ENCODE measurements at regions not wholly inside any gene's neighbourhood (a gene's known extent, or its start where the extent isn't known, plus 50 kb on each side); places are given as distances from the start of the nearest gene placed in this dataset.

DNA sequence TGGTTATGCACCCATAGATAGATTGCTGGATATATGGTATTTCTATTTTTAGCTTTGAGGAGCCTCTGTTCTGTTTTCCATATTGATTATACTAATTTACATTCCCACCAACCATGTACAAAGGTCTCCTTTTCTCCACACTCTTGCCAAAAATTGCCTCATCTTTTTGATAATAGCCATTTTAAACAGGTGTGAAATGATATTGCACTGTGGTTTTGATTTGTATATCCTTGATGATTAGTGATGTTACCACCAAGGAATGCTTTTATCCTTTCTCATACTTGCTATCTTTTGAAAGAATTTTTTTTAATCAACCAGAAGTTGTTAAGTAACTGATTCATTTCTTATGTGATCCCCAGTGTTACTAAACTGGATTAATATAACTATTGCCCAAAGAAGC, 60.0 kb downstream of the BBS10 start:
- dilution Hi-C loops (cut with MboI; ENCODE audit: extremely low pct_ligation_motif_present, low sequenced_read_pairs): no loop called here
- no peak for FAIRE-seq
- no peak for TF ChIP-seq EZH2 (IDR thresholded peaks at IDR 0.05; ENCODE audit: low read length)
- TF ChIP-seq, protein P1, sequence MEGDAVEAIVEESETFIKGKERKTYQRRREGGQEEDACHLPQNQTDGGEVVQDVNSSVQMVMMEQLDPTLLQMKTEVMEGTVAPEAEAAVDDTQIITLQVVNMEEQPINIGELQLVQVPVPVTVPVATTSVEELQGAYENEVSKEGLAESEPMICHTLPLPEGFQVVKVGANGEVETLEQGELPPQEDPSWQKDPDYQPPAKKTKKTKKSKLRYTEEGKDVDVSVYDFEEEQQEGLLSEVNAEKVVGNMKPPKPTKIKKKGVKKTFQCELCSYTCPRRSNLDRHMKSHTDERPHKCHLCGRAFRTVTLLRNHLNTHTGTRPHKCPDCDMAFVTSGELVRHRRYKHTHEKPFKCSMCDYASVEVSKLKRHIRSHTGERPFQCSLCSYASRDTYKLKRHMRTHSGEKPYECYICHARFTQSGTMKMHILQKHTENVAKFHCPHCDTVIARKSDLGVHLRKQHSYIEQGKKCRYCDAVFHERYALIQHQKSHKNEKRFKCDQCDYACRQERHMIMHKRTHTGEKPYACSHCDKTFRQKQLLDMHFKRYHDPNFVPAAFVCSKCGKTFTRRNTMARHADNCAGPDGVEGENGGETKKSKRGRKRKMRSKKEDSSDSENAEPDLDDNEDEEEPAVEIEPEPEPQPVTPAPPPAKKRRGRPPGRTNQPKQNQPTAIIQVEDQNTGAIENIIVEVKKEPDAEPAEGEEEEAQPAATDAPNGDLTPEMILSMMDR (optimal IDR thresholded peaks at IDR 0.05 in 1 of 3, IDR thresholded peaks at IDR 0.05 in 1 of 3, conservative IDR thresholded peaks at IDR 0.05 in 1 of 3; ENCODE audit: extremely low read depth in 1 of 3, insufficient read depth in 2 of 3, low read length in 3 of 3): no peak

DNA sequence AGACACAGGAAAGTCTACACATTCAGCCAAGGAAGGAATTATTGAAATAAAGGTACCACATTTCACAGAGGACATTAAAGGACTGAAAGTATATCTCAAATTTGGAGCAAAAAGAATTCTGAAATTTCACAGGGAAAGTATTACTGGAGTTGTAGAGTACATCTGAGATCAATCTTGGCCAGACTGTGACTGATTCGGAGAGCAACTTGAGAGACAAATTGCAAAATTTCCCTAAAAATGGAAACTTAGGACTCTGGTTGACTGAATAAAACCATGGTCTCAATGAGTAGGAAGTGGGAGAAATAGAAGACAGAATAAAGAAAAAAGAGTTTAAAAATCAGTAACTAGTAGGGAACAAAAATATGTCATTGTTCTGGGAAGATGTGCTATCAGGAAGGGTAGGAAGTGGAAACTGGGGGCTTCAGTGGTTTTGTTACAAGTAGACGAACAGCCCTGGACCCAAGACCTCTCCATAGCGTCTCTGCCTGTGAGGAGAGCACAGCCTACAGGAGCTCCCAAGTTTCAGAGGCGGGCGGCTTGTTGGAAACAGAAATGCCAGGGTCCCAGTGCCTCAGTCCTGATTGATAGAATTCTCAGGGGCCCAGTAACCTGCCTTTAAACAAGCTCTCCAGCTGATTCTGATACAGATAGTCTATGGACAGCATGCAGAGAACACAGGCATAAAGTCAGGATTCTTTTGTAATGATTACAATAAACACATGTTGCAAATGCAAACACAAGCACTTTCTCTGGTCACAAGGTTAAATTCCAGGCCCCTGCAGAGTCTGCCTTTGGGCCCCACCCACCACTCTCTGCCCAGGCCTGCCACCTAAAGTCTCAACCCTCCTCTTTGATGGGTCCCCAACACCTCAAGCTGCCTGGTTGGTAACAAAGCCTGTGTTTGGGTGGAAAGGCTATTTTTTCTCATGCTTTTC, 63.1 kb downstream of the BBS10 start:
- peak; percentile 34 for FAIRE-seq
- DNase-seq (ENCODE audit: low read depth, low spot score): no peak
- H4K20me1 ChIP-seq (ENCODE audit: control insufficient read depth, extremely low read depth, insufficient read depth, low read length): no peaks in the 10 kb centered on the region
- no peak overlapping the region for H3K4me2 ChIP-seq (ENCODE audit: control insufficient read depth, extremely low read depth, insufficient read depth, low read depth, low read length)
- H3K9me3 ChIP-seq (ENCODE audit: control insufficient read depth, low read depth, low read length): no peaks in the 10 kb centered on the region
- no peaks in the 10 kb centered on the region for H3K79me2 ChIP-seq (ENCODE audit: control insufficient read depth, insufficient read depth, low read length)
- H3K36me3 ChIP-seq (ENCODE audit: control insufficient read depth in 2 of 2, extremely low read depth in 1 of 2, insufficient read depth in 2 of 2, low read length in 2 of 2): peaks cover 1 to 7% of the 10 kb centered on the region in 2 experiments
- H3K9ac ChIP-seq (ENCODE audit: control insufficient read depth, extremely low read depth, insufficient read depth, low read length): no peak overlapping the region
- H2AFZ ChIP-seq (ENCODE audit: control insufficient read depth, low read length): no peak overlapping the region
- no peak overlapping the region for H3K27ac ChIP-seq (ENCODE audit: control insufficient read depth, insufficient read depth, low read length)
- TF ChIP-seq, protein P1 (optimal IDR thresholded peaks at IDR 0.05 in 1 of 3, IDR thresholded peaks at IDR 0.05 in 1 of 3, conservative IDR thresholded peaks at IDR 0.05 in 1 of 3; ENCODE audit: extremely low read depth in 1 of 3, insufficient read depth in 2 of 3, low read length in 3 of 3): no peak
- TF ChIP-seq EZH2 (IDR thresholded peaks at IDR 0.05; ENCODE audit: low read length): no peak
- H3K4me3 ChIP-seq (ENCODE audit: control insufficient read depth in 2 of 3, extremely low read depth in 1 of 3, insufficient read depth in 2 of 3, low read depth in 1 of 3, low read length in 3 of 3): no peak overlapping the region
- no peaks in the 10 kb centered on the region for H3K9me1 ChIP-seq (ENCODE audit: control insufficient read depth, extremely low read depth, insufficient read depth, low read length)
- H3K4me1 ChIP-seq (ENCODE audit: control insufficient read depth, extremely low read depth, insufficient read depth, low read length): peaks cover 13% of the 10 kb centered on the region
- H3K27me3 ChIP-seq (ENCODE audit: control insufficient read depth, extremely low read depth, insufficient read depth, low read length): no peaks in the 10 kb centered on the region
- dilution Hi-C loops (cut with MboI; ENCODE audit: extremely low pct_ligation_motif_present, low sequenced_read_pairs): no loop called here

More for the DNA sequence above, 60.0 kb downstream of the BBS10 start:
- no peak overlapping the region for H3K4me3 ChIP-seq (ENCODE audit: control insufficient read depth in 2 of 3, extremely low read depth in 1 of 3, insufficient read depth in 2 of 3, low read depth in 1 of 3, low read length in 3 of 3)
- no peak overlapping the region for H3K4me2 ChIP-seq (ENCODE audit: control insufficient read depth, extremely low read depth, insufficient read depth, low read depth, low read length)
- no peaks in the 10 kb centered on the region for H3K9me1 ChIP-seq (ENCODE audit: control insufficient read depth, extremely low read depth, insufficient read depth, low read length)
- peaks cover 2% of the 10 kb centered on the region for H3K9me3 ChIP-seq (ENCODE audit: control insufficient read depth, low read depth, low read length)
- H2AFZ ChIP-seq (ENCODE audit: control insufficient read depth, low read length): no peak overlapping the region
- H3K79me2 ChIP-seq (ENCODE audit: control insufficient read depth, insufficient read depth, low read length): no peaks in the 10 kb centered on the region
- H3K27ac ChIP-seq (ENCODE audit: control insufficient read depth, insufficient read depth, low read length): no peak overlapping the region
- H3K27me3 ChIP-seq (ENCODE audit: control insufficient read depth, extremely low read depth, insufficient read depth, low read length): no peaks in the 10 kb centered on the region
- no peak overlapping the region for H3K9ac ChIP-seq (ENCODE audit: control insufficient read depth, extremely low read depth, insufficient read depth, low read length)
- no peaks in the 10 kb centered on the region for H4K20me1 ChIP-seq (ENCODE audit: control insufficient read depth, extremely low read depth, insufficient read depth, low read length)
- no peak for DNase-seq (ENCODE audit: low read depth, low spot score)
- H3K36me3 ChIP-seq (ENCODE audit: control insufficient read depth in 2 of 2, extremely low read depth in 1 of 2, insufficient read depth in 2 of 2, low read length in 2 of 2): no peaks in the 10 kb centered on the region
- peaks cover 17% of the 10 kb centered on the region for H3K4me1 ChIP-seq (ENCODE audit: control insufficient read depth, extremely low read depth, insufficient read depth, low read length)
